ENCODE measurements at regions not wholly inside any gene's neighbourhood (a gene's known extent, or its start where the extent isn't known, plus 50 kb on each side); places are given as distances from the start of the nearest gene placed in this dataset.

DNA sequence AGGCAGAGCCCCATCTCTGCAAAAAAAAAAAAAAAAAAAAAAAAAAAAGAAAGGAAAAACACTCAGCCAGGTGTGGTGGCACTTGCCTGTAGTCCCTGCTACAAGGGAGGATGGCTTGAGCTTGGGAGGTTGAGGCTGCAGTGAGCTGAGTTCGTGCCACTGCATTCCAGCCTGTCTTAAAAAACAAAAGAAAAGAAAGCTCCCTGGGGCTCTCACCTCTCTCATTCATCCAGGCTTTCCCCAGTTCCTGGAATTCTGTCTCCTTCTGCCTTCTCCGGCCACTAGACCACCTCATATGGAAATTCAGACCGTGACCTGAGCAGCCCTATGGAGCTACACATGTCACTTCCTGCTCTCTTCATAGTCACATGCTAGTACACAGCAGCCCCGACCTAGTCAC lies 101.1 kb upstream of the TAB2 start:
- Histone ChIP-seq H3K9me1 (ENCODE audit: control insufficient read depth, insufficient read depth, low read length) (no peaks in the 10 kb centered on the region), H3K9me3 (replicated peaks; ENCODE audit: control insufficient read depth, insufficient read depth, low read depth, low read length) (no peaks in the 10 kb centered on the region), H3K27me3 (ENCODE audit: control insufficient read depth in 2 of 2, insufficient read depth in 2 of 2, low read length in 2 of 2) (peaks cover 2 to 3% of the 10 kb centered on the region in 2 experiments; a peak in 4 of 5 replicates), H3K79me2 (ENCODE audit: control insufficient read depth, insufficient read depth, low read length) (no peaks in the 10 kb centered on the region), H3K9ac (ENCODE audit: insufficient read depth in 1 of 2, low read depth in 2 of 2, low read length in 2 of 2) (no peak overlapping the region), H3K4me1 (replicated peaks in 1 of 2; ENCODE audit: control insufficient read depth in 2 of 2, insufficient read depth in 2 of 2, low read length in 2 of 2) (peaks cover 0 to 5% of the 10 kb centered on the region in 2 experiments; a peak in 1 of 5 replicates), H3K4me2 (ENCODE audit: insufficient read depth, low read length) (no peak overlapping the region), H2AFZ (ENCODE audit: low read depth, low read length) (no peak overlapping the region; the same call in 1 of the 2 replicates), H3K36me3 (ENCODE audit: control insufficient read depth, insufficient read depth, low read length) (no peaks in the 10 kb centered on the region), H3K27ac (ENCODE audit: extremely low read depth, low read depth, low read length) (no peak overlapping the region), H4K20me1 (replicated peaks; ENCODE audit: control insufficient read depth, insufficient read depth, low read length) (no peaks in the 10 kb centered on the region), H3K4me3 (no peak overlapping the region)
- ChIA-PET POLR2A (interaction anchor here (0.6 to 1.1 kb wide), 3 partner anchors 14 to 152 kb away, joined by 3 to 5 read pairs (median 3); no protein-coding TSS in a partner anchor), CTCF (ENCODE audit: low intra/inter-chr PET ratio) (no interaction called here)
- 17% methylated on average over 4 of the region's 4 CpGs for WGBS (ENCODE audit: insufficient coverage, low coverage, missing lambda C conversion rate)
- FAIRE-seq (no peak), ATAC-seq (no peak), DNase-seq (ENCODE audit: extremely low read depth in 1 of 4, low spot score in 3 of 4) (no peak)
- no TSS peak for BruUV-seq (replicated peaks)
- in situ Hi-C loops (cut with MboI) (no loop called here), intact Hi-C loops (cut with micrococcal nuclease) (no loop called here)
- TF ChIP-seq TAF7 (tag; IDR thresholded peaks at IDR 0.05) = peak; percentile 25; the same call in 1 of the 2 replicates
- TF ChIP-seq, protein P1, sequence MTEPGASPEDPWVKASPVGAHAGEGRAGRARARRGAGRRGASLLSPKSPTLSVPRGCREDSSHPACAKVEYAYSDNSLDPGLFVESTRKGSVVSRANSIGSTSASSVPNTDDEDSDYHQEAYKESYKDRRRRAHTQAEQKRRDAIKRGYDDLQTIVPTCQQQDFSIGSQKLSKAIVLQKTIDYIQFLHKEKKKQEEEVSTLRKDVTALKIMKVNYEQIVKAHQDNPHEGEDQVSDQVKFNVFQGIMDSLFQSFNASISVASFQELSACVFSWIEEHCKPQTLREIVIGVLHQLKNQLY (CRISPR knock-in tag; conservative IDR thresholded peaks at IDR 0.05) = no peak
- TF ChIP-seq, protein P2, sequence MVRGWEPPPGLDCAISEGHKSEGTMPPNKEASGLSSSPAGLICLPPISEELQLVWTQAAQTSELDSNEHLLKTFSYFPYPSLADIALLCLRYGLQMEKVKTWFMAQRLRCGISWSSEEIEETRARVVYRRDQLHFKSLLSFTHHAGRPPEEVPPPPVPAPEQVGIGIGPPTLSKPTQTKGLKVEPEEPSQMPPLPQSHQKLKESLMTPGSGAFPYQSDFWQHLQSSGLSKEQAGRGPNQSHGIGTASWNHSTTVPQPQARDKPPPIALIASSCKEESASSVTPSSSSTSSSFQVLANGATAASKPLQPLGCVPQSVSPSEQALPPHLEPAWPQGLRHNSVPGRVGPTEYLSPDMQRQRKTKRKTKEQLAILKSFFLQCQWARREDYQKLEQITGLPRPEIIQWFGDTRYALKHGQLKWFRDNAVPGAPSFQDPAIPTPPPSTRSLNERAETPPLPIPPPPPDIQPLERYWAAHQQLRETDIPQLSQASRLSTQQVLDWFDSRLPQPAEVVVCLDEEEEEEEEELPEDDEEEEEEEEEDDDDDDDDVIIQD (CRISPR knock-in tag; IDR thresholded peaks at IDR 0.05) = no peak

DNA sequence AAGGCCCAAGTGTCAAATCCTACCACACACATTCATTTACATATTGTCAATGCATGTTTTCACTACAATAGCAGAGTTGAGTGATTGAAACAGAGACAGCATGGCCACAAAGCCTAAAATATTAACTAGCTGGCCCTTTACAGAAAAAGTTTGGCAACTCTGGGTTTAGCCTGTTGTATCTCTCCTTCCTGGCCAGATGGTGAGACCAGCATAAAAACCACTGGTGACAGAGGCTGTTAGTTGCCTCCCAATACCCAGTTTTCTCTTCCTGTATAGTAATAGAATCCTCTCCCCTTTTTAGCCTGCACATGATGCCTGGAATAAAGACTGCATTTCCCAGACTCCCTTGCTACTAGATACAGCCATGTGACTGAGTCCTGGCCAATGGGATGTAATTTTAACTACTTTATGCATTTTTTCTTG lies 100.0 kb upstream of the TAB2 start:
- no peak overlapping the region for H3K4me2 ChIP-seq (ENCODE audit: insufficient read depth, low read length)
- H3K9ac ChIP-seq (ENCODE audit: insufficient read depth in 1 of 2, low read depth in 2 of 2, low read length in 2 of 2) = no peak overlapping the region
- H3K27ac ChIP-seq (ENCODE audit: extremely low read depth, low read depth, low read length) = no peak overlapping the region
- POLR2A ChIA-PET = no interaction called here
- intact Hi-C loops (cut with micrococcal nuclease) = no loop called here
- no peak overlapping the region for H2AFZ ChIP-seq (ENCODE audit: low read depth, low read length)
- CTCF ChIA-PET (ENCODE audit: low intra/inter-chr PET ratio) = no interaction called here
- FAIRE-seq = peak; percentile 19
- BruUV-seq (replicated peaks) = no TSS peak
- H3K4me3 ChIP-seq = no peak overlapping the region
- no peaks in the 10 kb centered on the region for H3K4me1 ChIP-seq (replicated peaks in 1 of 2; ENCODE audit: control insufficient read depth in 2 of 2, insufficient read depth in 2 of 2, low read length in 2 of 2)
- H3K9me1 ChIP-seq (ENCODE audit: control insufficient read depth, insufficient read depth, low read length) = no peaks in the 10 kb centered on the region
- in situ Hi-C loops (cut with MboI) = no loop called here
- H3K36me3 ChIP-seq (ENCODE audit: control insufficient read depth, insufficient read depth, low read length) = no peaks in the 10 kb centered on the region
- peak in 1 of 4 experiments; percentile 6 for DNase-seq (ENCODE audit: extremely low read depth in 1 of 4, low spot score in 3 of 4)
- H4K20me1 ChIP-seq (replicated peaks; ENCODE audit: control insufficient read depth, insufficient read depth, low read length) = no peaks in the 10 kb centered on the region
- H3K79me2 ChIP-seq (ENCODE audit: control insufficient read depth, insufficient read depth, low read length) = no peaks in the 10 kb centered on the region
- H3K27me3 ChIP-seq (ENCODE audit: control insufficient read depth in 2 of 2, insufficient read depth in 2 of 2, low read length in 2 of 2) = peaks cover 3 to 10% of the 10 kb centered on the region in 2 experiments; a peak in 3 of 5 replicates
- ATAC-seq = peak; percentile 92
- H3K9me3 ChIP-seq (replicated peaks; ENCODE audit: control insufficient read depth, insufficient read depth, low read depth, low read length) = no peaks in the 10 kb centered on the region
- TF ChIP-seq SIX5 (IDR thresholded peaks at IDR 0.05; ENCODE audit: borderline replicate concordance in 1 of 2, insufficient read depth in 1 of 2, low read depth in 1 of 2, low read length in 2 of 2) (peak; percentile 25 to 52; a peak in 1 of 4 replicates), BRF1 (IDR thresholded peaks at IDR 0.05; ENCODE audit: borderline replicate concordance, extremely low read depth, insufficient read length) (no peak), DIDO1 (tag; IDR thresholded peaks at IDR 0.05; ENCODE audit: low read depth) (no peak), IRF2 (CRISPR knock-in tag; IDR thresholded peaks at IDR 0.05) (no peak), ETV1 (tag; conservative IDR thresholded peaks at IDR 0.05; ENCODE audit: low read depth) (no peak), ZNF143 (CRISPR knock-in tag; IDR thresholded peaks at IDR 0.05) (peak; percentile 68), ETV6 (IDR thresholded peaks at IDR 0.05; ENCODE audit: borderline replicate concordance in 1 of 2, low read depth in 2 of 2, low read length in 1 of 2) (no peak), ETV6 (CRISPR knock-in tag; IDR thresholded peaks at IDR 0.05; ENCODE audit: borderline replicate concordance) (no peak), ZNF253 (CRISPR knock-in tag; conservative IDR thresholded peaks at IDR 0.05) (no peak)
- TF ChIP-seq, protein P3, sequence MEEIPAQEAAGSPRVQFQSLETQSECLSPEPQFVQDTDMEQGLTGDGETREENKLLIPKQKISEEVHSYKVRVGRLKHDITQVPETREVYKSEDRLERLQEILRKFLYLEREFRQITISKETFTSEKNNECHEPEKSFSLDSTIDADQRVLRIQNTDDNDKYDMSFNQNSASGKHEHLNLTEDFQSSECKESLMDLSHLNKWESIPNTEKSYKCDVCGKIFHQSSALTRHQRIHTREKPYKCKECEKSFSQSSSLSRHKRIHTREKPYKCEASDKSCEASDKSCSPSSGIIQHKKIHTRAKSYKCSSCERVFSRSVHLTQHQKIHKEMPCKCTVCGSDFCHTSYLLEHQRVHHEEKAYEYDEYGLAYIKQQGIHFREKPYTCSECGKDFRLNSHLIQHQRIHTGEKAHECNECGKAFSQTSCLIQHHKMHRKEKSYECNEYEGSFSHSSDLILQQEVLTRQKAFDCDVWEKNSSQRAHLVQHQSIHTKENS (CRISPR knock-in tag; IDR thresholded peaks at IDR 0.05) = no peak
